GM12873 (cell line): ENCODE measurements at regions not wholly inside any gene's neighbourhood (a gene's known extent, or its start where the extent isn't known, plus 50 kb on each side); places are given as distances from the start of the nearest gene placed in this dataset.

Experiments
- TF ChIP-seq, protein P1 (sequence below): IDR thresholded peaks from 2 replicates; pipeline ENCODE4 v1.5.1; 2012; ENCODE audit warnings: low read depth, mild to moderate bottlenecking, moderate library complexity, low read length, control low read depth; ENCODE audit not compliant: insufficient read depth; ENCODE audit errors: missing control alignments

DNA sequence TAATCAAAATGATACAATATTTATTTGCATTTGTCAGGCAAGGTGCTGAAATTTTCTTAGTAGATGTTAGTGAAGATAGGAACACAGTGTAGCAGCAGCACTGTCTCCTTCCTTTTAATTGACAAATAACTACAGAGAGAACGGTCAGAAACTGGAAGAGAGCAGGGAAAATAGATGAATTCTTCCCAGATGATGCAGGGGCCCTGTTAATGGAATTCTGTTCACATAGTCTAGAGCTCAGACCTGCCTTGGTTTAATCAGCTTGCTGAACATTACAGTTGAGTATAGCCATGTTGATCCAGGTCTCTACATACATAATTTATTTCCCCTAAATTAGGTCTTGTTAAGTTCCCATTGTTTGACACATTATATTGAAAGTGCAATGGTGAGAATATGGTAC lies 127.4 kb downstream of the SLC17A6 start:
- TF ChIP-seq, protein P1, sequence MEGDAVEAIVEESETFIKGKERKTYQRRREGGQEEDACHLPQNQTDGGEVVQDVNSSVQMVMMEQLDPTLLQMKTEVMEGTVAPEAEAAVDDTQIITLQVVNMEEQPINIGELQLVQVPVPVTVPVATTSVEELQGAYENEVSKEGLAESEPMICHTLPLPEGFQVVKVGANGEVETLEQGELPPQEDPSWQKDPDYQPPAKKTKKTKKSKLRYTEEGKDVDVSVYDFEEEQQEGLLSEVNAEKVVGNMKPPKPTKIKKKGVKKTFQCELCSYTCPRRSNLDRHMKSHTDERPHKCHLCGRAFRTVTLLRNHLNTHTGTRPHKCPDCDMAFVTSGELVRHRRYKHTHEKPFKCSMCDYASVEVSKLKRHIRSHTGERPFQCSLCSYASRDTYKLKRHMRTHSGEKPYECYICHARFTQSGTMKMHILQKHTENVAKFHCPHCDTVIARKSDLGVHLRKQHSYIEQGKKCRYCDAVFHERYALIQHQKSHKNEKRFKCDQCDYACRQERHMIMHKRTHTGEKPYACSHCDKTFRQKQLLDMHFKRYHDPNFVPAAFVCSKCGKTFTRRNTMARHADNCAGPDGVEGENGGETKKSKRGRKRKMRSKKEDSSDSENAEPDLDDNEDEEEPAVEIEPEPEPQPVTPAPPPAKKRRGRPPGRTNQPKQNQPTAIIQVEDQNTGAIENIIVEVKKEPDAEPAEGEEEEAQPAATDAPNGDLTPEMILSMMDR: no peak

DNA sequence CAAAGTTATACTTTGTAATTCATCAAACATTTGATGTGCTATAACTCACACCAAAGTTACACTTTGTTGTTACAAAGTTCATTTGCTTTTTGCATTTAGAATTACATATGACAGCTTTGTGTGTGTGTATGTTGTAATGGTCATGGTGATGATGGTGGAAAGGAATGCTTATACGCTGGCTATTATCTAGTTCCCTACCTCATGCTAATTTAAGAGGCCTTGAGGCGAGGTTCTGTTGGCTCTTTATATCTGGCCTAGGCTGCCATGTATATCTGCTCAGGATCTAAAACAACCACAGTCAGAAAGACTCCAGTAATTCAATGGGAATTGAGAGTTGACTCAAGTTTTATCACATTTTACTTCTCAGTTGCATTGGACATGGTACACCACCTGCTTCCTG lies 123.4 kb downstream of the SLC17A6 start:
- TF ChIP-seq, protein P1: no peak

DNA sequence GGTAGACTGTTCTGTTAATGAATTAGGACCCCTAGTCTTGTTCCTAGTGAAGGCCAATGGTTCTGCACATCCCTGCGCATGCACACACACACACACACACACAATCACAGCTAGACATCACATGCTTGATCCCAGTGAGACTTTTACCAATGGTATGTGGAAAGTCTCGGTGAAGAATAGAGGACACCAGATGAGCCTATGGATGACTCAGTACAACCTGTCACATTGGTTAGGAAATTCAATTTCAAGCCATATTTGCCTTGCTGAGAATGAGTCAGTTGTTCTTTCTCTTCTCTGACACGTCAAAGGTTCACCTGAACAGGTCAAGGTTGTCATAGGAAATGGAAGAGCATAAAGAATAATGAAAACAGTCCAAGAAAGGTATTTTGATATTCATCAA lies 122.0 kb downstream of the SLC17A6 start:
- TF ChIP-seq, protein P1: no peak

DNA sequence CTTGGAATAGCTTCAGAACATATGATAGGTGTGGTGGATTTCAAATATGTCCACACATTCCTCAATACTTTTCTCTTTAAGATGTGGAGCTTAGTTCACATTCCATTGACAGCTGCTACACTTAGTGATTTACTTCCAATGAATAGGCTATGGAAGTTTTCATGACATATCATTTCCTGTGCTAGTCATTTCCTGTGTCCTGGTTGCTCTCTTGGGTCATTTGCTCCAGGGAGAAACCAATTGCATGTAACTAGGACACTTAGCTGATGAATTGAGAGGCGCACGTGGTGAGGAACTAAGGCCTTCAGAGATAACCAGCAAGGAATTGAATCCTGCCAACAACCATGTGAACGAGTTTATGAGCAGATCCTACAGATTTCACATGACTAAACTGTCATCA lies 120.9 kb downstream of the SLC17A6 start:
- TF ChIP-seq, protein P1: no peak

DNA sequence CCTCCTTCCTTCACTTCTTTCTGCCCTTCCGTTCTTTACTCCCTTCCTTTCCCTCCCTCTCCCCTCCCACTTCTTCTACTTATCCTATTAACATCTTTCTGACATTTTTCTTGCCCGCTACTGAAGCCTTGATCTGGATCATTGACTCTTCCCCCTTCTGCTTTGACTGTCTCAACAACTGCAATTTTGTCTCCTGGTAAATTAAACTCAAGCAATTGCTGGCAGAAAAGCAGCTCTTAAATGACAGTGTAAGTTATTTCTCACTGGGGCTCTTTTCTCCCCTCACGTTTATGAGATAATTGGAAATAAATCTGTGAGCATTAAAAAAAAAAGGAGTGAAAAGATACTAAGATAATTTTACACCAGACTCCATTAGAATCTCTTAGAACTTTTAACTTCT lies 120.0 kb downstream of the SLC17A6 start:
- TF ChIP-seq, protein P1: no peak

DNA sequence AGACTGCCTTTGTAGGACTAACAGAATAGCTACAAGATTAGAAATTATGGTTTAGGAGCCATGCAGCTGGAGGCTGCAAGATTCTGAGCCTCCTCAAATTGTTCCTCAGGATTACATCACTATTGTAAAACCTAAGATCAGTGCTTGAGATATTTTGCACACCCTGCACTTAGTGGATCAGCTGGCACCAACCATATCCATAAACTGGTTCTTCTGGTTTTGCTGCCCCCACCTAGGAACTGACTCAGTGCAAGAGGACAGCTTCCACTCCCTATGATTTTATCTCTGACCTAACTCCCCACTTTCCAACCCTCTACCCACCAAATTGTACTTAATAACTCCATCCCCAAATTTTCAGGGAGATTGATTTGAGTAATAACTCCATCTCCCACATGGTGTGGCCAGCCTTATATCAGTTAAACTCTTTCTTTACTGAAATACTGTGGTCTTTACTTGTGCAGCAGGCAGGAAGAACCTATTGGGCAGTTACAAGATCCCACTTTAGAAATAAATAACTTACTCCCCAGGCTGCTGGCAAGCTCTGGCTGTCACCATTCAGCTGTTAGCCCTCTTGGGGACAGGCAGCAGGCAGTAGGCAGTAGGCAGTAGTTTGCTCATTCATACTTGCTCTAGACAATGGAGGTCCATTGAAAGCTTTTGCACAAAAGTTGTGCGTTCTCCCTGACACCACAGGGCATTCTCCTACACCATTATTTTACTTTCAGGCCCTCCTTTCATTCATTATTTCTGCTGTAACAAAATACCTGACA lies 119.0 kb downstream of the SLC17A6 start:
- TF ChIP-seq, protein P1: no peak

DNA sequence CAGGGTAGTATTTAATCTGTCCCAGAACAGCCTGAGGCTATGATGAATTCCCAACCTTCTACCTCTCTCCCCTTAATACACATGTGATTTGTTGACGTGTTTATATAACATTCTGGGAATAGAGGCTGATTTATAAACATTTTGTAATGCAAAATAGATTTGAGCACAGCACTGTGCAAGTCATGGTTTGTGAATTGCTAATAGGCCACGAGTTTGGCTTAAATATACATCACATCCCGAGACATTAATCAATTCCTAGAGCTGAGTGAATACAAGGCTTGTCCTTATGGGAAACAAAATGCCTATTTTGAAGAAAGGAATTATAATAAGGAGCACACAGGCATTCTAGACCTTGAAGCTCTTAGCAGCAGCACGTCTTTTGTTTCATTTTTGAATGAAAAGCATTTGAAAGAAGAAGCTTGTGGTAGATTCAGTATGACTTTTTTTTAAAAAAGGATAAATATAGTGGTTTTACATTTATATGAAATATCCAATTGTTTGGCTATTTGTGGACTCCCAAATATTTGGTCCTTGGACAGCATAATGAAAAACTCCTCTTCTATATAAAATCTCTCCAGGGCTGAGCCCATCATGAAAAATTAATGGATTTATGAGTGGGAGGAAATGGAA lies 116.4 kb downstream of the SLC17A6 start:
- TF ChIP-seq, protein P1: no peak
